Right lobe of liver (tissue), 6 donors: ENCODE measurements at regions not wholly inside any gene's neighbourhood (a gene's known extent, or its start where the extent isn't known, plus 50 kb on each side); places are given as distances from the start of the nearest gene placed in this dataset.

Source experiments
- ATAC-seq, 4 donors: fragments of 200-7000 bp; cut with Tn5 transposase; one replicate each; pipeline ENCODE4 v1.9.1; 2020; ENCODE audit warnings: mild to moderate bottlenecking in 4 of 4, moderate library complexity in 4 of 4
- DNase-seq, 3 donors: peaks; one replicate each; pipeline ENCODE4 v3.0.0-alpha.2; 2020
- H3K27ac ChIP-seq, 3 donors: fragments of 200-600 bp; one replicate each; pipeline ENCODE4 v1.8.0; 2022
- H3K27me3 ChIP-seq, 2 donors: fragments of 200-600 bp; one replicate each; pipeline ENCODE4 v1.8.0; 2022
- H3K36me3 ChIP-seq, 4 donors: fragments of 200-600 bp; sonication (generic) in 1 of 4; one replicate each; pipeline versions ENCODE4 v1.5.1 to v1.8.0; 2017 to 2022; ENCODE audit warnings: control low read depth in 1 of 4
- H3K4me1 ChIP-seq, 4 donors: fragments of 200-600 bp; sonication (generic) in 1 of 4; one replicate each; pipeline versions ENCODE4 v1.5.1 to v1.8.0; 2017 to 2022; ENCODE audit warnings: control low read depth in 1 of 4
- H3K4me3 ChIP-seq, 3 donors: fragments of 200-600 bp; one replicate each; pipeline ENCODE4 v1.8.0; 2022
- H3K9me3 ChIP-seq, 4 donors: fragments of 200-600 bp; sonication (generic) in 1 of 4; one replicate each; pipeline versions ENCODE4 v1.5.1 to v1.8.0; 2017 to 2022; ENCODE audit warnings: control low read depth in 1 of 4
- POLR2A ChIP-seq: fragments of 450-650 bp; IDR thresholded peaks from one replicate; pipeline ENCODE4 v1.6.1; 2017; ENCODE audit warnings: antibody characterized with exemption, mild to moderate bottlenecking
- WGBS: methylation state at CpG from one replicate; pipeline ENCODE4 v1.1.6; 2018; ENCODE audit warnings: low coverage, low lambda C conversion rate; ENCODE audit not compliant: insufficient coverage; ENCODE audit errors: missing lambda C conversion rate; 5-methylcytosine and 5-hydroxymethylcytosine counted together
- intact Hi-C, 2 donors: fragments of 100-400 bp; cut with DNase I; formaldehyde crosslinking; loops; one replicate each; pipeline versions ENCODE4 v1.11.2 to v1.14.1; 2022
- TF ChIP-seq, protein P1 (sequence below), 4 donors: fragments of 200-600 bp in 3 of 4; fragments of 450-650 bp in 1 of 4; IDR thresholded peaks; one replicate each; pipeline versions ENCODE4 v1.5.1 to v1.8.0; 2016 to 2022; ENCODE audit warnings: antibody characterized with exemption in 4 of 4, mild to moderate bottlenecking in 2 of 4
- donor health status: DM: no; HTN: yes; CAD: no.
- donor health status: DM: no; HTN: no; CAD: no.
- donor health status: DM: no; HTN: no; CAD: no.
- donor health status: DM: no; HTN: yes; CAD: no.
- donor health status: DM: no; HTN: yes; CAD: no.

DNA sequence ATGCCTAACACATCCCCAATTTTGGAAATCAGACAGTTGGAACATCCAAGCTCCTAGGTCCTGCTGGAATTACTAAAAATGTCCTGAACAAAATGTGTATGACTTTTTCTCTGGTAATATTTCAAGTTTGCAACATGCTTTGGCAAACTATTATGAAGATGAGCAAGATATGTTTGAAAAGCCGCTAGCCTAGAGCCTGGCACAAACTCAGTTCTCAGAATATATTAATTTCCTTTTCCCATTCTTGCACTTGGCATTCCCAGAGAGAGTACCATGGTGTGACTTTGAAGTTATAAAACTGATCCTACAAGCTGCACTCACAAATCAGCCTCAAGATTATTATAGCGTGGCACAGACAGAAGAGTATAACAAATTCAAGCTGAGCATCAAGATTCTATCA, 1031.1 kb downstream of the NTRK3 start:
- no peak for DNase-seq
- no peaks in the 10 kb centered on the region for H3K9me3 ChIP-seq
- TF ChIP-seq, protein P1, sequence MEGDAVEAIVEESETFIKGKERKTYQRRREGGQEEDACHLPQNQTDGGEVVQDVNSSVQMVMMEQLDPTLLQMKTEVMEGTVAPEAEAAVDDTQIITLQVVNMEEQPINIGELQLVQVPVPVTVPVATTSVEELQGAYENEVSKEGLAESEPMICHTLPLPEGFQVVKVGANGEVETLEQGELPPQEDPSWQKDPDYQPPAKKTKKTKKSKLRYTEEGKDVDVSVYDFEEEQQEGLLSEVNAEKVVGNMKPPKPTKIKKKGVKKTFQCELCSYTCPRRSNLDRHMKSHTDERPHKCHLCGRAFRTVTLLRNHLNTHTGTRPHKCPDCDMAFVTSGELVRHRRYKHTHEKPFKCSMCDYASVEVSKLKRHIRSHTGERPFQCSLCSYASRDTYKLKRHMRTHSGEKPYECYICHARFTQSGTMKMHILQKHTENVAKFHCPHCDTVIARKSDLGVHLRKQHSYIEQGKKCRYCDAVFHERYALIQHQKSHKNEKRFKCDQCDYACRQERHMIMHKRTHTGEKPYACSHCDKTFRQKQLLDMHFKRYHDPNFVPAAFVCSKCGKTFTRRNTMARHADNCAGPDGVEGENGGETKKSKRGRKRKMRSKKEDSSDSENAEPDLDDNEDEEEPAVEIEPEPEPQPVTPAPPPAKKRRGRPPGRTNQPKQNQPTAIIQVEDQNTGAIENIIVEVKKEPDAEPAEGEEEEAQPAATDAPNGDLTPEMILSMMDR (IDR thresholded peaks at IDR 0.05), result no peak
- no peak for TF ChIP-seq POLR2A
- no peak for ATAC-seq
- no peaks in the 10 kb centered on the region for H3K36me3 ChIP-seq
- intact Hi-C loops, result no loop called here
- no peaks in the 10 kb centered on the region for H3K27me3 ChIP-seq
- WGBS, result 75% methylated on average over 2 of the region's 2 CpGs
- H3K4me3 ChIP-seq, result no peak overlapping the region
- H3K27ac ChIP-seq, result no peak overlapping the region
- H3K4me1 ChIP-seq, result no peaks in the 10 kb centered on the region

GRCh38 chr15:87224404-87224803, 1032.1 kb downstream of the NTRK3 start:
- Histone ChIP-seq H3K36me3 (no peaks in the 10 kb centered on the region), H3K9me3 (no peaks in the 10 kb centered on the region), H3K27me3 (no peaks in the 10 kb centered on the region), H3K4me1 (no peaks in the 10 kb centered on the region), H3K27ac (no peak overlapping the region), H3K4me3 (no peak overlapping the region)
- ATAC-seq (no peak), DNase-seq (no peak)
- no peak for TF ChIP-seq POLR2A
- TF ChIP-seq, protein P1 (IDR thresholded peaks at IDR 0.05), result no peak
- intact Hi-C loops, result no loop called here
- 33% methylated on average over 1 of the region's 3 CpGs for whole genome bisulfite sequencing

GRCh38 chr15:87219650-87220615, 1036.6 kb downstream of the NTRK3 start:
- H3K27ac ChIP-seq, result no peak overlapping the region
- H3K4me3 ChIP-seq, result no peak overlapping the region
- H3K4me1 ChIP-seq, result no peaks in the 10 kb centered on the region
- no peak for TF ChIP-seq POLR2A
- TF ChIP-seq, protein P1 (IDR thresholded peaks at IDR 0.05), result no peak
- ATAC-seq (no peak), DNase-seq (no peak)
- H3K36me3 ChIP-seq, result no peaks in the 10 kb centered on the region
- no peaks in the 10 kb centered on the region for H3K9me3 ChIP-seq
- WGBS, result 18% methylated on average over 4 of the region's 6 CpGs
- H3K27me3 ChIP-seq, result no peaks in the 10 kb centered on the region
- intact Hi-C loops, result no loop called here

- H3K36me3 ChIP-seq, result no peaks in the 10 kb centered on the region
- 42% methylated on average over 1 of the region's 1 CpG for WGBS
These were observed 1041.4 kb downstream of the NTRK3 start for GRCh38 chr15:87215100-87215499.

More at GRCh38 chr15:87215100-87215499, 1041.4 kb downstream of the NTRK3 start:
- Histone ChIP-seq H3K27ac (no peak overlapping the region), H3K4me1 (no peaks in the 10 kb centered on the region), H3K4me3 (no peak overlapping the region), H3K9me3 (no peaks in the 10 kb centered on the region), H3K27me3 (no peaks in the 10 kb centered on the region)
- ATAC-seq, result no peak
- TF ChIP-seq POLR2A, result no peak
- TF ChIP-seq, protein P1 (IDR thresholded peaks at IDR 0.05), result no peak
- intact Hi-C loops, result no loop called here
- DNase-seq, result no peak
